NCI-H1930 (cell line): ENCODE measurements at regions not wholly inside any gene's neighbourhood (a gene's known extent, or its start where the extent isn't known, plus 50 kb on each side); places are given as distances from the start of the nearest gene placed in this dataset.
"Not testable (repeated sequence)": the region's sequence is repeated elsewhere in the genome, so short reads cannot be mapped to it uniquely, and the experiment has no call there.

ENCODE experiments used
- DNase-seq, 2 experiments: peaks; one replicate each; lab custom pipeline; 2025; lab: John Stamatoyannopoulos, UW

DNA sequence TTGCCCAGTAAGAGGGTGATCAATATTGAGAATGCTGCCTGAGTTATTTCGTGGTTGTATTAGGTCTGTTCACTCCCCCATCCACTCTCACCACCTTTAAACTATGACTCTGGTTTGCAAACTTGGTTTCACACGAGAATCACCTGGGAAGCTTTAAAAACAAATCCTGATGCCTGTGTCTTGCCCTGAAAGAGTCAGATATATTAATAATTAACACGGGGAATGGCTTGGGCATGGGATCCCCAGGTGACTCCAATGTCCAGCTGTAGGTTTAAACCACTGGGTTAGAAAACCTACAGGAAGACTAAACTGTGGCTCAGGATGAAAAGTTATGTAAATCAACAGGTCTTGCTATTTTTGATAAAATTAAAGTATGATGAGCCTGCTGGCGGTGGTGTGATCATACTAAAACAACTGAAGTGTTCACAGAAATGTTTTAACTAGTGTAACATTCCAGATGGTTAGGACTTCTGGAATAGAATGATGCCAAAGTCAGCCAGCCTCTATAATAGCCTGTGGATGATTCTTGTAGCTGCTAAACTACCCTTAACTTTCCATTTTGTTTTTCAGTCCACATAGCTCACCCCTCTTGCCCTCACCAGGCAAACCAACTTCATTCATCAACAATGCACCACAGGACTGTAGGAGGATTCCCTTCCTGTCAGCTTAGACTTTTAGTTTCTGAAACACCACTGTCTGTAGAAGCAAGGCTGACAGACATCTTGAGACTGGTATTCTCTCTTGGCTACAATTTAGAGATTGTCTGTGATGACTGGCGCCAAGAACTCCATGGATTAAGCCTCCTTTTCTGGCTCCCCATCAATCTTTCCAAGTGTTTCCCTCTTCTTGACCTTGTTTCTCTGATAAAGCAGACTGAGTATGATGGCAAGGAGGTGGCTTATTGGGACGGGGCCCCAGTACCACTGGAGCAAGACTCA lies 119.1 kb upstream of the ADAMTS9 start:
- no peak for DNase-seq

DNA sequence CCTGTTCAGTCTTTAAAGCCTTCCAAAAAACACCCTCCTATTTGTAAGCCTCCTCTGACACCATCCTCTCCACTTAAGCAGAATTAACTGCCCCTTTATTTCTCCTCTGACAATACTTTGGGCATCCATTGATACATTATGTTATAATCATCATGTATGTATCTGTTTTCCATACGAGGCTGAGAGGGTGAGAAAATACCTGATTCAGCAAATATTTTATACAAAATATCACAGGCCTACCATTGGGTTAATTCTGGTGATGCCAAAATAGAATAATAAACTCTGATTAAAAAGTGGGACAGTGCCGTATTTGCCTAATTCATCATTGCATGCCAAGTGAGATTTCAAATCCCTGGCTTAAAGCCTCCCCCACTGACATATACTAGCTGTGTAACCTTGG lies 118.2 kb upstream of the ADAMTS9 start:
- no peak for DNase-seq

DNA sequence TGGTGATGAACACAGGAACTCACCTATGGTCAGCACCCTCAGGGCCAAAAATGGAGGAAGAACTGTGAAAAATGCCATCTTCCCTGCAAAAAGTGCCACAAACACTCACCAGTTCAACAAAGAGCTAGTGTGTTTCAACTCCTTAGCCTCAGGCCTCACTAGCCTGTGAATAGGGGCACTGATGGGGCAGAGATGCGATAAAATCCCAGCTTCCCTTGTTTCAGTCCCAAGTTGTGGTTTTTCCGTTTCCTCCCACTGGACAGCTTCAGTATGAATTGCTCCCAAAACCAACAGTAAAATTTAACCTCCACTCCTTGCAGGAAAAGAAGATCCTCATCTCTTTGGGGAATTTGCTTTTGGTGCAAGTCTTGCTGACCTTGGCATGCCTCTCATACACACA lies 117.4 kb upstream of the ADAMTS9 start:
- no peak for DNase-seq

DNA sequence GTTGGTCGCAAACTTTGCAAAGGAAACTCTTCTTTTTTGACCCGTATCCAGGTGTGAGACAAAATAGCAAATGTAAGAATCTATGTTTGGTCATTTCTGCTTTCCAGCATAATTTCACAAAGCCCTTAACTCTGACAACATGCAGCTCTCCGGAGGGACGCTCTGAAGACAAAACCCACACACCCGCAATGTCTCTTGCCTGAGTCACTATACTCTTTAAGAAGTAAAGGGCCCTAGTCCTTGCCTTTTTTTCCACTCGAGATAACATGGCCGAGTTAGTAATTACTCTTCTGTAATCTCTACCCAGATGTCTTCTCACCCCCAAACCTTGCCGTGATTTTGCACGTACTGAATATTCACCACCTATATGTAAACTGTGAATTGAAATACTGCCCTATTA lies 115.7 kb upstream of the ADAMTS9 start:
- DNase-seq, result no peak

DNA sequence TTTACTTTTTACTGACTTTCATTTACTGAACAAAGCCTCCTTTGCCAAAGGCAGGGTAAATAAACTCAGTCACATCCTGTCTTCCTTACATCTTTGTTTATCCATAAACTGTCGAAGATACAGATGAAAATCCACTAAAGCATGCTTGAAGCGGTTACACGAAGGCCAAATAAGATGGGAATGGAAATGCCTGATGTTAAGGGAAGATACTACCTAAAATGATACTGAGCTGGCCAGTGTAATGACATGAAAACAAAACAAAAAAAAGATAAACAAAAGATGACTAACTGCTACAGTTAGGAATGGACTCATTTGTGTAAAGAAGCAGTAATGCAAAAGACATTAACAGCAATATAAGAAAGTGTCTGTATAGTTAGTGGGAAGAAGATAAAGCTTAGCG lies 114.7 kb upstream of the ADAMTS9 start:
- DNase-seq, result no peak

DNA sequence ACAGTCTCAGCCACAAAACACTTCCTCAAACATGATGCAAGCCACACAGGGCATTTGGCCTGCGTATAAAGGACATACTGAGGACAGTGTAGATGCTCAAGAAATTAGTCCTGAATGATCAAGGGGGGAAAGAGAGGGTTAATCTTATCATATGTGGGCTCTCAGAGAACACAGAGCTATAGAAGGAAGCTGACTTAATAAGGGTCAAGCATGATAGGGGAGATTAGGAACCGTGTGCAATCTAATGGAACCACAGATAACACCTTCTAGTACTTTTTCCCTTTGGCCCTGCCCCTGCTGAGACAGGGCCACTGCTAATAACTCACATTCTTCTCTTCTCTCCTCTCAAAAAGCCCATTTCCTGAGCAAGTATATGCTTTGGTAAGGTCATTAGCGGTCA lies 114.1 kb upstream of the ADAMTS9 start:
- no peak for DNase-seq

DNA sequence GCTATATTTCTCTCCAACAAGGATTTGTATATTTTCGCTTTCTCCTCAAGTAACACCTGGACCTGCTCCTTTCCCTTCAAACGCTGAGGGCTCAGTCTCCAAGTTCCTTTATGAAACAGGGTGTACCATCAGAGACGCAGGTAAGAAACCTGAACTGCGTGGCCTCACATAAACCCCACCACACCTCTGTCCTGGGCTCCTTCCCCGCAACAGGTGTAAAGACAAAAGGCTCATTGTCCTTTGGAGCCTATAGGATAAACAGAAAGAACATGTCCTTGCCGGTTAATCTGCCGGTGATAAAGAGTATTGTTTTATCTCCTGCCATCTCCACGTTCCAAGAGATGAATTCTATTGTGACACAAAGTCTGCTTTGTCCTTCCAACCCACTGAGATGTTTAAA lies 111.8 kb upstream of the ADAMTS9 start:
- DNase-seq, result no peak

DNA sequence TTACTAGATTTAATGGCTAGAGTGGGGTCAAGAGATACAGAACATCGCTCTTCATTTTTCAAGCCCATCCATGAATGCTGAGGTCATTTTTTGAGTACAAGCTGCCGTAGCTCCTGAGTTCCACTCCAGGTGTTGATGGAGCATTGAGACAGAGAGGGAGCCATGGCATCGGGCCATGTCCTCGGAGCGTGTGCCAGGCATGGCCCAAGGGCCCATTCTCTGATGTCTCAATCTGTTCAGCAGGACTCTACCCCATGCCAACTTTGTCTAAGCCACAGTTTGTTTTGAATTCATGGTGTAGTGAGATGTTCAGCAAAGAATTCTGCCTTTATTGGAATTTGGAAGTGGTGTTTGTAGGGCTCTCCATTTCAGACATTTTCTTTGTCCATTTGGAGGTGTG lies 110.5 kb upstream of the ADAMTS9 start:
- DNase-seq, result no peak

DNA sequence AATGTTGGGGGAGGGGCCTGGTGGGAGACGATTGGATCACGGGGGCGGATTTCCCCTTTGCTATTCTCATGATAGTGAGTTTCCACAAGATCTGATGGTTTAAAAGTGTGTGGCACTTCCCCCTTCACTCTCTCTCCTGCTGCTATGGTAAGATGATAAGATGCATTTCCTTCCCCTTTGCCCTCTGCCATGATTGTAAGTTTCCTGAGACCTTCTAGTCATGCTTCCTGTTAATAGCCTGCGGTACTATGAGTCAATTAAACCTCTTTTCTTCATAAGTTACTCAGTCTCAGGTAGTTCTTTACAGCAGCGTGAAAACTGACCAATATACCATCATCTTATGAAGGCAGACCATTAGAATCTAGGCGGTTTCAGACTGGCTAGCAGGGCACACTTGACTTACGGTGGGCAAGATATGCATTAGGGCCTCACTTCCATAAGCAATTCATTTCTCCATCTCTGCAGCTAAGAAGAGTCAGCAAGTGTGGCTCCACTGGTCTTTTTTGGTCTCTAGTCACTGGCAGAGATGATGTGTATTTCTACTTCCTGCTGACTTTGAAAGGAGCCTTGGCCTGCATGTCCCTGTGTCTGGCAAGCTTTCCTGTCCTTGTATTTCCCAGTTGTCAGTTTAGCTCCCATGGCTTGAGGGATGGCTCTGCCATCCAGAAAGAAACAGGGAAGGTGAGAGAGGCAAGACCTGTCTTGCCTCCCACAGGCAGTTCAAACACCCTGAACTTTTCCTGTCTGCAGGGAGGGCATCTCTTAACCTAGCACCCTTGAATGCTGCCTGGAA lies 109.0 kb upstream of the ADAMTS9 start:
- DNase-seq, result no peak

DNA sequence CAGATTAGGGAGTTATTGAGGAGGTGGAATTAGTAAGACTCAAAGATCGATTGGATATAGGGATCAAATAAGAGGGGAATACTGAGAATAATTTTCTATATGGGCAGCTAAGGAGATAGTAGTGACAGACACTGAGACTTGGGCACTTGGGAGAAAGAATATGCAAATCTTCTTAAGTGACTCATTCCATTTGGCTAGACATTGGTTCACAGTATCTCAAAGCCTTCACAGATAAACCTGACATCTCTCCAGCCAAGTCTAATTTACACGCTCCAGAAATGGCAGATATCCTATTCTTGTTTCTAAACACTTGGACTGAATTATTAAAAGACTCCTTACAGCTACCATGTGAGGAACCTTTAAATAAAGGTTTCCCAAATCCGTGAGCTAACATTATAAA lies 104.6 kb upstream of the ADAMTS9 start:
- no peak for DNase-seq

DNA sequence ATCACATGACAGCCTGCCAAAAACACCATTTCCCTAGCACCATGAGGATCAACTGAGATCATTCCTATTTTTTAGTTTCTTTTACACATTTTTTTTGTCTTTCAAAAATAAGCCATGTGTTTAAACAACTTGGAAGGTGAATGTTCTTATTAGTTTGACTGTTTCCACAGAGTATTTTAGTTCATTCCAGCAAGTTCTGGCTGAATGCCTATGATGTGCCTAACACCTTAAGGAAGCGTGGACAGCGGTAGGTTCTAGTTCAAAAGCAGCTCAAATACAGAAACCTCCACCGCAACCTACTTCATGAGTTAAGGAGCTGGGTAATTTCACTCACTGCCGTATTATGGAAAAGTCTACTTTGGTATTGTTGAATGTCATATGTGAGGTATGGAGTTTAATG lies 101.3 kb upstream of the ADAMTS9 start:
- no peak for DNase-seq

DNA sequence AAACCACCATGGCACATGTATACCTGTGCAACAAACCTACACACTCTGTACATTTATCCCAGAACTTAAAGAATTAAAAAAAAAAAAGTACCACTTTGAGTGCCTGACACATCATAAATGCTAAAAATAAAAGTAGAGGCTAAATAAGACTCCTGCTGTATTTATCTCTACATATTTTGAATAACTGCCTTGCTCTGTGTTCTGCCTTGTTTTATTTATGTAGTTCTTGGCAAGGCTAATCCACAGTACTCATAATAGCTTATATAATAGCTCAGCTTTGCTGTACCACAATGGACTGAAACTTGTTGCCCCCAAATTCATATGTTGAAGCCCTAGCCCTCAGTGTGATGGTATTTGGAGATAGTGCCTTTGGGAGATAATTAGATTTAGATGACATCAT lies 95.4 kb upstream of the ADAMTS9 start:
- DNase-seq, result no peak

DNA sequence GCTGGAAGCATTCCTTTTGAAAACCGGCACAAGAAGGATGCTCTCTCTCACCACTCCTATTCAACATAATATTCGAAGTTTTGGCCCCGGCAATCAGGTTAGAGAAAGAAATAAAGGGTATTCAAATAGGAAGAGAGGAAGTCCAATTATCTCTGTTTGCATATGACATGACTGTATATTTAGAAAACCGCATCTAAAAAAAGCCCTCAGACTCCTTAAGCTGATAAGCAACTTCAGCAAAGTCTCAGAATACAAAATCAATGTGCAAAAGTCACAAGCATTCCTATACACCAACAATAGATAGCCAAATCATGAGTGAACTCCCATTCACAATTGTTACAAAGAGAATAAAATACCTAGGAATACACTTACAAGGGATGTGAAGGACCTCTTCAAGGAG lies 93.1 kb upstream of the ADAMTS9 start:
- not testable (repeated sequence) for DNase-seq

DNA sequence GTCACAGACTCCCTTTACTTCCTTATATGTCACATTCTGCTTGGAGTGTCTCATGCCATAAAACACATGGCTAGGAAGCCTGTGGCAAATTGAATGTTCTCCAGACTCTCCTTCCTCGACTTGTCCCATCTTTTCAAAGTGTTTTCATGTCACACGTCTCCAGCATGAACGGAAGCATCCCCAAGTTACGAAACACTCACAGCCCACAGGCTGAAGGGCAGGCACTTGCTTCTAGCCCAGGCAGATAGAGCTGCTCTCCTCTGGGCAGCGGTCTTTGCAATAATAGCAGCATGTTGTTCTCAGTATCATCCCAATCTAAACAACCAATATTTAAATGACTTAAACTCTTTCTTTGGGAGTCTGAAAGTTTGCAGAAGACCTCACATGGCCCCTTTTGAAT lies 85.3 kb upstream of the ADAMTS9 start:
- DNase-seq, result no peak

DNA sequence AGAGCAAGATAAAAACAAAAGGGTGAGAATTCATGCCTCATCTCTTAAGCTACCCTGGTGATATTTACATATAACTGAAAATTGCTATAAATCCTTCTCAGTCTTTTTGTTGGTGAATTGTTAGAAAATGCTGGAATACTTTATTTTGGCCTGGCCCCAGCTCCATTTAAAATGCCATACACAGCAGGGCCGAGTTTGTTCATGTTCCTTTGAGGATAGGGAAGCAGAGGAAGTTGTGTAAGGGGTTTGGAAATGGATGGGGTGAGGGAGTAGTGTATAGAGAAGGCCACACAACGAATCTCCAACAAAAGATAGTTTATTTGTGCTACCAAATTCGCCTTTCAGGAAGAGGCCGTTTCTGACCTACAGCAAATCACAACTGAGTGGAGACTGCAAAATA lies 78.6 kb upstream of the ADAMTS9 start:
- DNase-seq, result no peak

DNA sequence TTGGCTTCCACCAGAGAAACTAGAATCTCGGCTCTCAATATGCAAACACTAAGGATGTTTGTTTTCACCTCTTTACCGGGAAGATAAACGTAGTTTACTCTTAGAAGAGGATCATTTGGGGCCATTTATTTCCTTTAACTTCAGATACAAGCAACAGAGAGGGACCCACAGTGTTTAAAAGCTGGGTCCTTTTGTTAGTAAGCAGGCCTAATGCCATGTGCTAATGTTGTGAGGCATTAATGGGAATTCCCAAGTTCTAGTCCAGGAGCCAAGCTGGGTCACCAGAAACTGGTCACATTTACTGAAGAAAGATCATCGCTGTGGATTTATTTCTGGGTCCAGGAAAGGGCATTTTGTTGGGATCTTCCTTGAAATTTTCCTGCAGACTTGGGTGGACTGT lies 78.1 kb upstream of the ADAMTS9 start:
- DNase-seq, result no peak

DNA sequence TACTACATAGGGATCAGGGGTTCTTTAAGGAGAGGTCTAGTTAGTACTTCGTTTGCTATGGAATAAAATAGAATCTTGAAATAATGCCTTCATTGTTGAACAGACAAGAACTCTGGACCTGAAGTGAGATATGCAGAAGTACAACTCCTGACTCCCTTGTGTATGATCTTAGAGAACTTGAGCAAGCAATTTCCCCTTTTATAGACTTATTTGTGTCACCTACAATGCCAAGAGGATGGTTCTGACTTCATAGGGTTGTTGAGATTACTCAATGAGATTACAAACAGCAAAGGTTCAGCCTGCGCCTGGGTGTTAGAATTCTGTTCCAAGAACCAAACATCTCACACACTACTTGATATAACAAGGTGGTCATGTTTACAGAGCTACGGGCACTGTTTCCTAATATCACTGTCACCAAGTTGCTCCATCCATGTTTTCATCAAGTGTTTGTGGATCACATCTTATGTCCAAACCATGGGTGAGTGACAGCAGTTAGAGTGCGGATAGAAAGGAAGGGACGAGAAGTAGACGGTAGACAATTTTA lies 76.7 kb upstream of the ADAMTS9 start:
- DNase-seq, result no peak

DNA sequence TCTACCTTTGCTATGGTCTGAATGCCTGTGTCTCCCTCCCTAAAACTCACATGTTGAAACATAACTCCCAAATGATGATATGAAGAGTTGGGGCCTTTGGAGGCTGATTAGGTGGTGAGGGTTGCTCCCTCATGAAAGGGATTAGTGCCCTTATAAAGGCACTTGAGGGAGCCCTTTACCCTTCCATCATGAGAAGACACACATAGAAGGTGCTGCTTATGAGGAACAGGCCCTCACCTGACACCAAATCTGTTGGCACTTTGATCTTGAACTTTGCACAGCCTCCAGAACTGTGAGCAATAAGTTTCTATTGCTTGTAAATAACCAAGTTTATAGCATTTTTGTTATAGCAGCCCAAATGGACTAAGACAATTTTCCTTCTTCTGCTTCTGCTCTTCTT lies 76.2 kb upstream of the ADAMTS9 start:
- no peak for DNase-seq

DNA sequence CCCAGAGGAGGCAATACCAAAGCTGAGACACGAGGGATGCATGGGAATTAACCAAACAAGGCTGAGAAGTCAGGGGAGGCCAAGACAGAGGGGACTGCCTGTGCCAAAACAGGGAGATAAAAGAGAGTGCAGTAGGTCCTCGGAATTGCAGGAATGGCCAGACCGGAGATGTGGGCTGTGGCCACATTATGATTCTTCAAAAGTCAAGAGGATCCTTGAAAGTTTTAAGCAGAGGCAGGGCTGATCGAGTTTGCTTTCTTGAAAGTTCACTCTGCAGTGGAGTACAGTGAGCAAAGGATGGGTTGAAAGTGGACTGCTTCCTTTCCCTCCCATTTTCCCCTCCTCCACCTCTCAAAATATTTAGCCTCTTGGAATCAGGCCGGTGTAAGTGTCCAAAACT lies 73.9 kb upstream of the ADAMTS9 start:
- no peak for DNase-seq

DNA sequence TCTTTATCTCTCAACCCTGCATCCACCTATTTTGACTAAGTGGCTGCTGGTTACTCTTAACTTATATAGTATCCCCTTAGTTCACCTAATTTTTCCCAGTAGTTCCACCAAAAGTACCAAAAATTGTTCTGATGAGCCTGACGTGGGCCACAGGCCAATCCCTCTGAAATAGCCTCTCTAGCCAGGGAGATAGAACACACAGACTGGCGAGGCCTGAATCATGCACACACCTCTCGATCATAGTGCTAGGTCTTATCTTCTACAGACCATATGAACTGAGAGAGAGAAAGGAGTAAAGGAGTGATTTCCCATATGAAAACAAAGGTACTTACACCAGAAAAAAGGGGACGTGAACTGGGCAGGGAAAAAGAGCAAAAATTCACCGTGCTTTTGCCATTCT lies 72.5 kb upstream of the ADAMTS9 start:
- no peak for DNase-seq

DNA sequence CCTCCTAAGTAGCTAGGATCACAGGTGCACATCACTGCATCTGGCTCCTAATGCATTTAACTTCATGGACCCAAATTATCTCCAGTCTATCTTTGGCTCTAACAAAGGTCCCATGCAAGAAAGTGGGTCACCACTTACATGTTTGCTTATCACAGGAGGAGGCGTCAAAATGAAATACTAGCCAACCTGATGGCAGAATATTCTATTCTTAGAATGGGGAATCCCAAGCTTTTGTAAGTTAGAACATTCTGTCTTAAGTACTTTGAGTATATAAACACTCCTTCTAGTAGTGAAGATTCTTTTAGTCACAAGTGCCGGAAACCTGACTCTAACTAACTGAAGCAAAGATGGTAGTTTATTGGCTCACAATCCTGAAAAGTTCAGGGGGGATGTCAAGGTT lies 72.0 kb upstream of the ADAMTS9 start:
- no peak for DNase-seq

DNA sequence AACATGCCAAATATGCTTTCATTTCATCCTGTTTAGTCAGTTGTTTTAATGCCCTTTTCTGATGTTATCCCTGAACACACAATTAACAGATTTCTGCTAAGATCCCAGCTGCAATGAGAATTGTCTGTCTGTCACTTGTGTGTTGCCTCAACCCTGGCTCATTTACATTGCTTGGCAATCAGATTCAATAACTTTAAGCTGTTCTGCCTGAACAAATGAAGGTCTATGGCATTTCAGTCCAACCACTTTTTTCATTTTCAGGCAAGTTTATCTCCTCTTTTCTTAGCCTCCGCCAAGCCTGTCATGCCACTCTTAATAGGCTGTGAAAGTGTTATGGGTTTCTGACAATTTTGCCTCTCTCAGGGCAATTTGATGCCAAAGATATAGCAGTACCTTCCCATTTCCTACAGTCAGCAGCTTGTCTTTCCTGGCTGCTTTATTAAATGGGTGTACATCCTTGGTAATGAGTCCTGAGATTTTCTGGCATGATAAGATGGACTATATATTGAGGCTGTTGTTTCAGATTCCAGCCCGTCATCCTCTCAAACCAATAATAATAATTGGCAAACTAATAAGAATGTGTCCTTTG lies 68.7 kb upstream of the ADAMTS9 start:
- DNase-seq, result no peak
